ENCODE measurements at regions not wholly inside any gene's neighbourhood (a gene's known extent, or its start where the extent isn't known, plus 50 kb on each side); places are given as distances from the start of the nearest gene placed in this dataset.

DNA sequence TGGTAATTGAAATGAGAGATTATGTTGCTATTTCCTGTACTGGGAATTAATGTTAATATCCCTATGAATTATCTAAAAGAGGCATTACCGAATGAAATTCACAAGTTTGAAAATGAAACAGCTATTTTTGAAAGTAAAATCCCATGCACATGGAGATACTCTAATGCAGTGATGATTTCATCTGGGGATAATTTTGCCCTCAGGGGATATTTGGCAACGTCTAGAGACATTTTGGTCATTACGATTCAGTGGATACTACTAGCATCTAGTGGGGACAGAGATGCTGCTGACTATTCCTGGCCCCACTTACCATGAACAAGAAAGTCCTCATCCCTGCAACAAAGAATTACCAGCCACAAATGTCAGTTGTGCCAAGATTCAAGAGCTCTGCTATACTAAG is 500.9 kb downstream of the EFNA5 start:
- TF ChIP-seq, protein P1, sequence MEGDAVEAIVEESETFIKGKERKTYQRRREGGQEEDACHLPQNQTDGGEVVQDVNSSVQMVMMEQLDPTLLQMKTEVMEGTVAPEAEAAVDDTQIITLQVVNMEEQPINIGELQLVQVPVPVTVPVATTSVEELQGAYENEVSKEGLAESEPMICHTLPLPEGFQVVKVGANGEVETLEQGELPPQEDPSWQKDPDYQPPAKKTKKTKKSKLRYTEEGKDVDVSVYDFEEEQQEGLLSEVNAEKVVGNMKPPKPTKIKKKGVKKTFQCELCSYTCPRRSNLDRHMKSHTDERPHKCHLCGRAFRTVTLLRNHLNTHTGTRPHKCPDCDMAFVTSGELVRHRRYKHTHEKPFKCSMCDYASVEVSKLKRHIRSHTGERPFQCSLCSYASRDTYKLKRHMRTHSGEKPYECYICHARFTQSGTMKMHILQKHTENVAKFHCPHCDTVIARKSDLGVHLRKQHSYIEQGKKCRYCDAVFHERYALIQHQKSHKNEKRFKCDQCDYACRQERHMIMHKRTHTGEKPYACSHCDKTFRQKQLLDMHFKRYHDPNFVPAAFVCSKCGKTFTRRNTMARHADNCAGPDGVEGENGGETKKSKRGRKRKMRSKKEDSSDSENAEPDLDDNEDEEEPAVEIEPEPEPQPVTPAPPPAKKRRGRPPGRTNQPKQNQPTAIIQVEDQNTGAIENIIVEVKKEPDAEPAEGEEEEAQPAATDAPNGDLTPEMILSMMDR (IDR thresholded peaks at IDR 0.05; ENCODE audit: low read depth, low read length, missing control alignments): no peak
- no peak for DNase-seq (ENCODE audit: low read depth)
- no peak overlapping the region for H3K4me3 ChIP-seq (ENCODE audit: low read depth, low read length)

DNA sequence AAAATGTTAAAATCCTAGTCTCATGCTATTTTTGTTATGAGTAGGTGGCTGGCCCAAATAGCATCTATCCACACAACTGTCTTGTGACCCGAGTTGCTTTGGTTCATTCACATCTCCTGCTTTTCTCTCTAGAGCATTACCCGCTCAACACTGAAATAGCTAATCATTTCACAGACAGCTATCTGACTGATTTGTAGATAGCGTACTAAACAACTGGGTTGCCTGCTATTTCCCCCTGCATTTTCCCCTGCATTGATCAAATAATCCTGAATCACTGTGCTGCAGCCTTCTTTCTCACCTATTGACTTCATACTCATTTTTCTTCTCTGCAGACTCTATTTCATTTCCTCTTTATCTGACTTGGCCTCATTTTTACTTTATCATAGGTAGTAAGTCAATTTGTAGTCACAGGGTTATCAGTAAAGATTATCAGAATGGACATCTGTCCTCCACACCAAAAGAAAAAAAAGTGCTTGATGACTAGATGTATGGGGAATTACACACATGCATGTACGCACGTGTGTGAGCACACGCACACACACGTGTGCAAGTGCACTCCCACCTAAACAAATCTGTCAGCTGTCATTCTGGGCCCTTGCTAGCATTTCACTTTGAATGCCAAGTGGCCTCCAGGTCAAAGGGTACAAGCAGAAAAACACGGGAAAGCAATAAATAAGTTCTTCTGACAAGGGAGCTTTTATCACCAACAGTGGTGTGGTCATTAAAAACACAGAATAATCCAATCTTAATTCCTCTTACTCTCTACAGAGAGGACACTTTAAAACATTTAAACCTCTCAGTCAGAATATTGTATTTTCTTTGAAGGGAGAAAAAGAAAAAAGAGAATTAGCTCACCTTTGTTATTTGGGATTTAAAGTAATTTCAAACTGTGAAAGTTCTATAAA is 501.6 kb downstream of the EFNA5 start:
- no peak for DNase-seq (ENCODE audit: low read depth)
- H3K4me3 ChIP-seq (ENCODE audit: low read depth, low read length): no peak overlapping the region
- TF ChIP-seq, protein P1 (IDR thresholded peaks at IDR 0.05; ENCODE audit: low read depth, low read length, missing control alignments): no peak

DNA sequence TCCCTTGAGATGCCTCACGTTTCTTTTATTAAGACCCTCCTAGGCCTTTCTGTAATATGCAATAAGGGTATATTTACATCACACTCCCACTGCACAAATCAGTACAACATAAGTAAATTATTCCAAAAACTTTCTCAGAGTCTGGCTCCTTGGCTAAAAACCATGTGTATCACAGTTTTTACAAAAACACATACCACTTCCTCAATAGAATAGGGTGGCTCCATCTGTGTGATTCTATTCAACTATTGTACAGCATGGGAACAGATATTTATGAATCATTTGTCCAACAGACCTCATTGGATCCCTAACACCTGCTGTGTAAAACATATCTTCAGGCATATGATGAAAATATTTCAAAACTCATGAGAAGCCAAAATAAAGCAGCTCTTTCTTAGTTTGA is 502.7 kb downstream of the EFNA5 start:
- TF ChIP-seq, protein P1 (IDR thresholded peaks at IDR 0.05; ENCODE audit: low read depth, low read length, missing control alignments): no peak
- DNase-seq (ENCODE audit: low read depth): no peak

DNA sequence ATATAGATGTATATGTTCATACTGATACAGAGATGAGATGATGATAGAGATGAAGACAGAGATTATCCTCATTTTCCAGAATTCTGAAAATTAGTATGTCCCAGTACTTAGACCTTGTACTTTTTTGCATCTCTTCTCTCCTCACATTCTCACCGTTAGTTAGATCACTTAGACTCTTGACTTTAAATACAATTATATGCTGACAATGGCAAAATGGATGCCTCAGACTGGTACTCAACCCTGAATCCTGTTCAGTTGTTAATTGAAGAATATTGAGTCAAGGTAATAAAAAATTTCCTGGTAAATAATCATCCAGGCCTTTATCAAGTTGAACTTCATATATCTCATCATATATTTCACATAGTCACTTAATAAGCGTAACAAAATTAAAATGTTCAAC is 505.4 kb downstream of the EFNA5 start:
- no peak for DNase-seq (ENCODE audit: low read depth)
- TF ChIP-seq, protein P1 (IDR thresholded peaks at IDR 0.05; ENCODE audit: low read depth, low read length, missing control alignments): no peak
- H3K4me3 ChIP-seq (ENCODE audit: low read depth, low read length): no peak overlapping the region

More for the DNA sequence above, 502.7 kb downstream of the EFNA5 start:
- no peak overlapping the region for H3K4me3 ChIP-seq (ENCODE audit: low read depth, low read length)

DNA sequence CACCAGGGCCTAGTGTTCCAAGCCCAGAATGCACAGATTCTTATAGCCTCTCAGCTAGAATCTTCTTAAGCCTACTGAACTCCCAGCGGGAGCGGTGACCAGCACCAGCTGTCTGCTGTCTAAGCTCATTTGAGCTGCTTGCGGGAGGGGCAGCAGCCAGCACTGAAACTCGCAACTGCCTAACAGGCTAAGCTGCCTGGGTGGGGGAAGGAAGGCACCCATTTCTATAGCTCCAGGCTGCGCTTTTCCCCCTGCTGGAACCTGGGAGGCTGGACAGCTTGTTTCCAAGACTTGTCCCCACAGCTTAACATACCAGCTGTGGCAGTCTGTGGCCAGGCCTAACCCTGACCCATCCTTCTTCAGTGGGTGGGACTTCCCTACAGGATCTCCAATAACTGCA is 512.9 kb downstream of the EFNA5 start:
- no peak overlapping the region for H3K4me3 ChIP-seq (ENCODE audit: low read depth, low read length)
- TF ChIP-seq, protein P1 (IDR thresholded peaks at IDR 0.05; ENCODE audit: low read depth, low read length, missing control alignments): no peak
- DNase-seq (ENCODE audit: low read depth): no peak

DNA sequence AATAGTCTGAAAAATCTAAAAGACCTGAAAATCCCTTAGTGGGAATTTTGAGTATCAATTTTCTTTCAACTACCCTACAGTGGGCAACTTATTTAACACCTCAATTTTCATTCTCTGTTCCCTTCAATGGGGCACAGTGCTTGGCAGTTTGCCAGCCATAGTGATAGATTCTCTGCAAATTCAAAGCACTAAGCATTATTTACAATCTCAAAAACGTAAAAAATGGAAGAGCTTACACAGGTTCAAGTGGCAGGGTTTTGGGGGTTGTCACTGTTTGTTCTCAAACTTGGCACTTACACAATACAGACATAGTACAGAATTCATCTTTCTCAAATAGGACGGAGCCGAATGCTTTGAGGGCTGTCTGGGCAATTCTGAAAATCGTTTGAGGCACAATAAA is 515.0 kb downstream of the EFNA5 start:
- H3K4me3 ChIP-seq (ENCODE audit: low read depth, low read length): no peak overlapping the region
- DNase-seq (ENCODE audit: low read depth): no peak
- TF ChIP-seq, protein P1 (IDR thresholded peaks at IDR 0.05; ENCODE audit: low read depth, low read length, missing control alignments): no peak

DNA sequence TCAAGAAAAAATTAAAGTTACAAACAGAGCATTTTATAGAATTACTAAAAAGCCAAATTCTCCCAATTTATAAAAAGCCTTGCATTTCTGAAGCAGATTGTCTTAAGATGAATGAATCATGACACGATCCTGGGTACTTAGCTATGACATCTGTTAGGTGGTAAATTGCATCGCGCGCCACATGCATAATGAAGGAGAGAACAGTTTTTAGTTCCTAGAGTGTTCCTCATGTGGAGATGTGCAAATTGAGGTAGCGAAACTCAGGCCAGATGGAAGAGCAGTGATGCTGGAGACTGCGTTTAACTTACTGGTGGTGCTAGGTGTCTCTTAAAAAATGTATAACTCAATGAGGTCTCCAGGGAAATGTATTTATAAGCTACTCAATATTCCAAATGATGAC is 516.1 kb downstream of the EFNA5 start:
- TF ChIP-seq, protein P1 (IDR thresholded peaks at IDR 0.05; ENCODE audit: low read depth, low read length, missing control alignments): no peak
- DNase-seq (ENCODE audit: low read depth): no peak
- H3K4me3 ChIP-seq (ENCODE audit: low read depth, low read length): no peak overlapping the region

Data from GM12864 (cell line).